Hepatocyte (in vitro differentiated cells): ENCODE measurements at regions not wholly inside any gene's neighbourhood (a gene's known extent, or its start where the extent isn't known, plus 50 kb on each side); places are given as distances from the start of the nearest gene placed in this dataset.
A peak's percentile ranks its signal among the peaks of the same experiment; 100 is the strongest.

Experiments
- DNase-seq: peaks from one replicate; pipeline ENCODE4 v3.0.0-alpha.2; 2016; ENCODE audit warnings: low spot score
- H2AFZ ChIP-seq: fragments of 200-600 bp; sonication (generic); 2 replicates; pipeline ENCODE4 v1.6.0; 2016; ENCODE audit warnings: antibody characterized with exemption, mild to moderate bottlenecking
- H3K27ac ChIP-seq: fragments of 200-600 bp; sonication (generic); 2 replicates; pipeline ENCODE4 v1.5.1; 2016; ENCODE audit warnings: mild to moderate bottlenecking
- H3K27me3 ChIP-seq: fragments of 200-600 bp; sonication (generic); 2 replicates; pipeline ENCODE4 v1.6.1; 2016
- H3K36me3 ChIP-seq: fragments of 200-600 bp; sonication (generic); replicated peaks from 2 replicates; pipeline ENCODE4 v1.5.1; 2016; ENCODE audit warnings: low read depth; ENCODE audit not compliant: insufficient read depth
- H3K4me1 ChIP-seq: fragments of 200-600 bp; sonication (generic); 2 replicates; pipeline ENCODE4 v1.5.1; 2016; ENCODE audit warnings: mild to moderate bottlenecking, moderate library complexity; ENCODE audit not compliant: insufficient read depth
- H3K4me2 ChIP-seq: fragments of 200-600 bp; sonication (generic); 2 replicates; pipeline ENCODE4 v1.6.0; 2016
- H3K4me3 ChIP-seq: fragments of 200-600 bp; sonication (generic); 2 replicates; pipeline ENCODE4 v1.5.1; 2016; ENCODE audit warnings: mild to moderate bottlenecking
- H3K79me2 ChIP-seq: fragments of 200-600 bp; sonication (generic); 2 replicates; pipeline ENCODE4 v1.6.0; 2017; ENCODE audit warnings: mild to moderate bottlenecking
- H3K9me2 ChIP-seq: fragments of 200-600 bp; sonication (generic); replicated peaks from 2 replicates; pipeline ENCODE4 v1.6.0; 2017; ENCODE audit warnings: mild to moderate bottlenecking; ENCODE audit not compliant: insufficient read depth
- H3K9me3 ChIP-seq: fragments of 200-600 bp; sonication (generic); 2 replicates; pipeline ENCODE4 v1.5.1; 2016; ENCODE audit warnings: low read depth, mild to moderate bottlenecking
- H4K20me1 ChIP-seq: fragments of 200-600 bp; sonication (generic); 2 replicates; pipeline ENCODE4 v1.6.0; 2016; ENCODE audit warnings: mild to moderate bottlenecking; ENCODE audit not compliant: insufficient read depth, poor library complexity, severe bottlenecking
- EZH2 ChIP-seq: fragments of 200-600 bp; sonication (generic); IDR thresholded peaks from 2 replicates; pipeline ENCODE4 v1.6.1; 2016; ENCODE audit warnings: antibody characterized with exemption, mild to moderate bottlenecking, borderline replicate concordance
- EZH2phosphoT487 ChIP-seq: fragments of 200-600 bp; sonication (generic); IDR thresholded peaks from one replicate; pipeline ENCODE4 v1.6.1; 2018; ENCODE audit warnings: antibody characterized with exemption, mild to moderate bottlenecking, low read depth, moderate library complexity; ENCODE audit not compliant: unreplicated experiment, severe bottlenecking
- WGBS: methylation state at CpG from one replicate; pipeline ENCODE4 v1.1.6; 2016; ENCODE audit warnings: low lambda C conversion rate; ENCODE audit errors: missing lambda C conversion rate; 5-methylcytosine and 5-hydroxymethylcytosine counted together
- TF ChIP-seq, protein P1 (sequence below): fragments of 200-600 bp; sonication (generic); IDR thresholded peaks from 2 replicates; pipeline ENCODE4 v1.5.1; 2016; ENCODE audit warnings: antibody characterized with exemption, mild to moderate bottlenecking; ENCODE audit not compliant: poor library complexity

DNA sequence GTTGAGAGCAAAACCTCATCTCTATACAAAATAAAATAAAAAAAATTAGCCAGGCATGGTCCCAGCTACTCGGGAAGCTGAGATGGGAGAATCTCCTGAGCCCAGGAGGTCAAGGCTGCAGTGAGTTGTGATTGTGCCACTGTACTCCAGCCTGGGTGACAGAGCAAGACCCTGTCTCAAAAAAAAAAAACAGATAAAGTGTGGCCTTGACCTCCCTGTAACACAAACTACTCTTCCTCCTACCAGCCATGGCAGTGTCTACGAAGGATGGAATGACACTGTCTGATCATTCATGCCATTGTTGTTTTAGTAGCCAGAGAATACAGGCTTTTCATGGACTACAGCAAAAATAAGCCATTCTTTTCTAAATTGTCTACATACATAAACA, 117.1 kb upstream of the IQSEC1 start:
- H3K9me3 ChIP-seq = no peaks in the 10 kb centered on the region
- H3K4me3 ChIP-seq = no peak overlapping the region
- no peak overlapping the region for H3K27ac ChIP-seq
- H4K20me1 ChIP-seq = no peaks in the 10 kb centered on the region
- WGBS = 89% methylated on average over 2 of the region's 2 CpGs
- H3K4me1 ChIP-seq = peaks cover 2% of the 10 kb centered on the region
- no peaks in the 10 kb centered on the region for H3K79me2 ChIP-seq
- no peak for DNase-seq
- no peaks in the 10 kb centered on the region for H3K27me3 ChIP-seq
- no peaks in the 10 kb centered on the region for H3K36me3 ChIP-seq
- no peaks in the 10 kb centered on the region for H3K9me2 ChIP-seq
- no peak overlapping the region for H2AFZ ChIP-seq
- no peak for TF ChIP-seq EZH2phosphoT487
- TF ChIP-seq, protein P1, sequence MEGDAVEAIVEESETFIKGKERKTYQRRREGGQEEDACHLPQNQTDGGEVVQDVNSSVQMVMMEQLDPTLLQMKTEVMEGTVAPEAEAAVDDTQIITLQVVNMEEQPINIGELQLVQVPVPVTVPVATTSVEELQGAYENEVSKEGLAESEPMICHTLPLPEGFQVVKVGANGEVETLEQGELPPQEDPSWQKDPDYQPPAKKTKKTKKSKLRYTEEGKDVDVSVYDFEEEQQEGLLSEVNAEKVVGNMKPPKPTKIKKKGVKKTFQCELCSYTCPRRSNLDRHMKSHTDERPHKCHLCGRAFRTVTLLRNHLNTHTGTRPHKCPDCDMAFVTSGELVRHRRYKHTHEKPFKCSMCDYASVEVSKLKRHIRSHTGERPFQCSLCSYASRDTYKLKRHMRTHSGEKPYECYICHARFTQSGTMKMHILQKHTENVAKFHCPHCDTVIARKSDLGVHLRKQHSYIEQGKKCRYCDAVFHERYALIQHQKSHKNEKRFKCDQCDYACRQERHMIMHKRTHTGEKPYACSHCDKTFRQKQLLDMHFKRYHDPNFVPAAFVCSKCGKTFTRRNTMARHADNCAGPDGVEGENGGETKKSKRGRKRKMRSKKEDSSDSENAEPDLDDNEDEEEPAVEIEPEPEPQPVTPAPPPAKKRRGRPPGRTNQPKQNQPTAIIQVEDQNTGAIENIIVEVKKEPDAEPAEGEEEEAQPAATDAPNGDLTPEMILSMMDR = no peak
- no peak overlapping the region for H3K4me2 ChIP-seq

DNA sequence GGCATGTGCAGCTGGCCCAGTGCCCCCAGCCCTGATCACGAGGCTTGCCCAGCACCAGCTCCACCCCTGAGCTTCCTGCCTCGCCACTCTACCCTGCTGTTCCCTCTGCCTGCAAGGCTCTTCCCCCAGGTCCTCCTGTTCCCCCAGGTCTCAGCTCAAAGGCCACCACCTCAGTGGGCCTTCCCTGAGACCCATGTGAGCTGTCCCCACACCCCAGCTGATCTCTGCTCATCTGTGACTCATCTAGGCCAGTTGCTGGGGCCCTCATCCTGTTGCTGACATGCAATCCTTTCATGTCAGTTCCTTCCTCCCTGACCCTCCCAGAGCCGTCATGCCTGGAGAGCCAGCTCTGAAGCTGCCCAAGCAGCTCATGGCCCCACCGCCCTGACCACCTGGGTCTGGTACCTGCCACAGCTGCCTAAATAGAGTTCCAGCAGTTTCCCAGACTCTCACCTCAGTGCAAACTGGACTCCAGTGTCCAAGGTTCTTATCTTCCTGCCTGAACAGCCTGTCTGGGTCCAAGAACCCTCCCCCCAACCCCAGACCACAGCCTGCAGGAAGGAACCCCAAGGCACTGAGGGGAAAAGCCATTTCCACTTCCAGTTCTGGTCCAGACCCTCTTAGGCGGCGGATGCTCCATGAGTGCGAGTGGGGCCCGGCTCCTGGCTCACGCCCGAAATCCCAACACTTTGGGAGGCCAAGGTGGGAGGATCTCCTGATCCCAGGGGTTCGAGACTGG, 116.6 kb upstream of the IQSEC1 start:
- TF ChIP-seq, protein P1 = no peak
- no peak for TF ChIP-seq EZH2phosphoT487
- Histone ChIP-seq H3K27me3 (no peaks in the 10 kb centered on the region), H3K36me3 (no peaks in the 10 kb centered on the region), H2AFZ (no peak overlapping the region), H3K4me3 (no peak overlapping the region), H3K9me2 (no peaks in the 10 kb centered on the region), H3K79me2 (no peaks in the 10 kb centered on the region), H4K20me1 (no peaks in the 10 kb centered on the region), H3K4me2 (no peak overlapping the region), H3K9me3 (no peaks in the 10 kb centered on the region), H3K27ac (peak overlapping the region; percentile 46), H3K4me1 (peaks cover 2% of the 10 kb centered on the region)
- WGBS = 85% methylated on average over 11 of the region's 11 CpGs
- DNase-seq = peak; percentile 57

DNA sequence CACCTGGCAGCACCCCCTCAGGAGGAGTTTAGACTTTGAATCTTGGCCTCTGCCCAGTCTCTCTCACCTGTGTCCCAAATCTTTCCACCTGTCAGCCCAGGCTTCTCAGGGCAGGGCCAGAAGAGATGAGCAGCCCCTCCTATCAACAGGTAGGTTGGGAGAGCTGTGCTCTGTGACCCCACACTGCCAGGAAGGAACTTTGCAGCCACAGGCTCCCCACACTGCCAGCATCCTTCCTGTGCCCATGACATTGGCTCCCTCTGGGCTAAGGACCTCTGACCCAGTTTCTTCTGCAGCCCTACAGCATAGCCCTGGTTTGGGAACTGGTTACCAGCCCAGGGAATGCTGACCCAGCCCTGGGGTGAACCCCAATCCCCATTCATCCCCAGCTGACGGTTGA, 115.7 kb upstream of the IQSEC1 start:
- no peaks in the 10 kb centered on the region for H3K9me3 ChIP-seq
- no peak overlapping the region for H3K4me2 ChIP-seq
- H3K79me2 ChIP-seq = no peaks in the 10 kb centered on the region
- H3K9me2 ChIP-seq = no peaks in the 10 kb centered on the region
- no peaks in the 10 kb centered on the region for H3K36me3 ChIP-seq
- WGBS = 100% methylated on average over 1 of the region's 1 CpG
- no peak for DNase-seq
- H3K27me3 ChIP-seq = no peaks in the 10 kb centered on the region
- no peak overlapping the region for H3K27ac ChIP-seq
- H3K4me3 ChIP-seq = no peak overlapping the region
- H3K4me1 ChIP-seq = peaks cover 2% of the 10 kb centered on the region
- no peak for TF ChIP-seq EZH2phosphoT487
- TF ChIP-seq, protein P1 = no peak
- no peak for TF ChIP-seq EZH2
- H4K20me1 ChIP-seq = no peaks in the 10 kb centered on the region
- H2AFZ ChIP-seq = no peak overlapping the region
